ENCODE measurements at regions not wholly inside any gene's neighbourhood (a gene's known extent, or its start where the extent isn't known, plus 50 kb on each side); places are given as distances from the start of the nearest gene placed in this dataset.

DNA sequence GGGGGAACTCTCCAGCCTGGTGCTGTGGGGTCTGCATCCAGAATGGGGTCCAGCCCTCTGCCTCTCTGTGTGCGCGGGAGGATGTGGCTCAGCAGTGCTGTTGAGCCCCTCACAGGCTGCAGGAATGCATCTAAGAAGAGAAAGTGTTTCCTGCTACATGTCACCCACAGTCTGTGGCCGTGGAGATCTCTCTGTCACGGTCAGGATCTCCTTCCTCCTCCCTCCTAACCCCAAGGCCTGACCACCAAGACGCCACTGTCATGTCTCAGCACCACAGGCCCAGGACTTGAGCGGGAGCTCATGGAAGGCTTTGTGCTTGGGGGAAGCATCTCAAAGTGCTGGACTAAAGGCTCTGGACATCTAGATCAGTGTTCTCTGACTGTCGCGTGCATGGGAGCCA is 90.1 kb downstream of the SREK1 start:
- no peak overlapping the region for H2BK15ac ChIP-seq (ENCODE audit: low read length)
- H3K4me2 ChIP-seq (ENCODE audit: insufficient read depth in 1 of 2, low read depth in 2 of 2, low read length in 2 of 2): no peak overlapping the region
- DNase-seq (ENCODE audit: low read depth in 1 of 2, low spot score in 2 of 2) (no peak), FAIRE-seq (no peak)
- H4K5ac ChIP-seq (ENCODE audit: insufficient read length, low read depth, low read length): no peak overlapping the region
- 90% methylated on average over 8 of the region's 8 CpGs; no CpG with 5 or more reads in 1 of the 2 experiments for WGBS, 2 experiments (ENCODE audit: extremely low coverage in 1 of 2, insufficient coverage in 1 of 2, insufficient read length in 1 of 2, insufficient replicate concordance in 2 of 2, low coverage in 1 of 2, low lambda C conversion rate in 2 of 2, missing lambda C conversion rate in 1 of 2)
- no peaks in the 10 kb centered on the region for H3K27me3 ChIP-seq (replicated peaks in 1 of 4; ENCODE audit: control insufficient read depth in 3 of 4, extremely low read depth in 1 of 4, insufficient read depth in 3 of 4, low read length in 3 of 4)
- H3K36me3 ChIP-seq (ENCODE audit: control insufficient read depth in 2 of 4, insufficient read depth in 4 of 4, low read length in 3 of 4): no peaks in the 10 kb centered on the region
- H4K20me1 ChIP-seq (replicated peaks in 1 of 2; ENCODE audit: control insufficient read depth in 1 of 2, insufficient read depth in 2 of 2, low read length in 2 of 2): no peaks in the 10 kb centered on the region
- no peak overlapping the region for H4K91ac ChIP-seq (replicated peaks; ENCODE audit: insufficient read length, low read length)
- POLR2A ChIA-PET (ENCODE audit: partially characterized antibody): no interaction called here
- no peak overlapping the region for H4K8ac ChIP-seq (ENCODE audit: extremely low read depth, insufficient read depth, low read length)
- no peak for TF ChIP-seq HDAC2 (IDR thresholded peaks at IDR 0.05; ENCODE audit: borderline replicate concordance in 1 of 2, low read depth in 2 of 2, low read length in 2 of 2)
- TF ChIP-seq, protein P1, sequence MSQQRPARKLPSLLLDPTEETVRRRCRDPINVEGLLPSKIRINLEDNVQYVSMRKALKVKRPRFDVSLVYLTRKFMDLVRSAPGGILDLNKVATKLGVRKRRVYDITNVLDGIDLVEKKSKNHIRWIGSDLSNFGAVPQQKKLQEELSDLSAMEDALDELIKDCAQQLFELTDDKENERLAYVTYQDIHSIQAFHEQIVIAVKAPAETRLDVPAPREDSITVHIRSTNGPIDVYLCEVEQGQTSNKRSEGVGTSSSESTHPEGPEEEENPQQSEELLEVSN (IDR thresholded peaks at IDR 0.05): no peak
- TF ChIP-seq, protein P2, sequence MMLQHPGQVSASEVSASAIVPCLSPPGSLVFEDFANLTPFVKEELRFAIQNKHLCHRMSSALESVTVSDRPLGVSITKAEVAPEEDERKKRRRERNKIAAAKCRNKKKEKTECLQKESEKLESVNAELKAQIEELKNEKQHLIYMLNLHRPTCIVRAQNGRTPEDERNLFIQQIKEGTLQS (IDR thresholded peaks at IDR 0.05; ENCODE audit: insufficient read depth, low read depth, low read length): no peak
- no peak for TF ChIP-seq EP300 (IDR thresholded peaks at IDR 0.05; ENCODE audit: borderline replicate concordance in 1 of 2, low read depth in 2 of 2, low read length in 2 of 2)
- no peak for TF ChIP-seq RXRA (IDR thresholded peaks at IDR 0.05; ENCODE audit: insufficient read depth, low read depth, low read length)
- no peak for TF ChIP-seq JUN (IDR thresholded peaks at IDR 0.05; ENCODE audit: low read depth, low read length)
- TF ChIP-seq SP2 (IDR thresholded peaks at IDR 0.05; ENCODE audit: low read length): no peak
- no peak for TF ChIP-seq ASH2L (IDR thresholded peaks at IDR 0.05; ENCODE audit: low read length)
- no peak for TF ChIP-seq SP1 (IDR thresholded peaks at IDR 0.05; ENCODE audit: low read depth, low read length)
- TF ChIP-seq POLR2AphosphoS5 (IDR thresholded peaks at IDR 0.05; ENCODE audit: low read depth, low read length): no peak
- no peak for TF ChIP-seq RAD21 (IDR thresholded peaks at IDR 0.05 in 1 of 2, conservative IDR thresholded peaks at IDR 0.05 in 1 of 2; ENCODE audit: low read depth in 2 of 2, low read length in 2 of 2)
- TF ChIP-seq, protein P3, sequence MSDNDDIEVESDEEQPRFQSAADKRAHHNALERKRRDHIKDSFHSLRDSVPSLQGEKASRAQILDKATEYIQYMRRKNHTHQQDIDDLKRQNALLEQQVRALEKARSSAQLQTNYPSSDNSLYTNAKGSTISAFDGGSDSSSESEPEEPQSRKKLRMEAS (IDR thresholded peaks at IDR 0.05): no peak
- TF ChIP-seq CHD1 (IDR thresholded peaks at IDR 0.05; ENCODE audit: low read depth, low read length): no peak
- no peak overlapping the region for H2BK5ac ChIP-seq (ENCODE audit: low read depth, low read length)
- H3K79me1 ChIP-seq (ENCODE audit: low read depth, low read length): no peaks in the 10 kb centered on the region
- H3K4me3 ChIP-seq (ENCODE audit: extremely low read depth in 1 of 4, insufficient read depth in 2 of 4, low read depth in 3 of 4, low read length in 4 of 4): no peak overlapping the region
- H3K18ac ChIP-seq (ENCODE audit: extremely low read depth, low read length): no peak overlapping the region
- H3K9me3 ChIP-seq (ENCODE audit: insufficient read depth in 2 of 2, low read depth in 1 of 2, low read length in 1 of 2): no peaks in the 10 kb centered on the region
- no peak overlapping the region for H3K4ac ChIP-seq (replicated peaks; ENCODE audit: insufficient read length, low read depth, low read length)
- H3K9ac ChIP-seq (replicated peaks in 1 of 4; ENCODE audit: extremely low read depth in 1 of 4, low read depth in 3 of 4, low read length in 3 of 4): no peak overlapping the region
- no peak overlapping the region for H3K23ac ChIP-seq (ENCODE audit: insufficient read length)
- no peak overlapping the region for H2BK12ac ChIP-seq (ENCODE audit: low read depth, low read length)
- H3K23me2 ChIP-seq (ENCODE audit: low read depth, low read length): no peaks in the 10 kb centered on the region
- H3K27ac ChIP-seq (ENCODE audit: low read depth, low read length): no peak overlapping the region
- H2AFZ ChIP-seq (ENCODE audit: low read length): no peak overlapping the region
- H3K79me2 ChIP-seq (ENCODE audit: control insufficient read depth in 1 of 2, insufficient read depth in 2 of 2, low read length in 2 of 2): no peaks in the 10 kb centered on the region
- H3K14ac ChIP-seq (ENCODE audit: insufficient read length): no peak overlapping the region
- H2AK5ac ChIP-seq (ENCODE audit: low read depth, low read length): no peak overlapping the region
- peaks cover 3 to 9% (median 6%) of the 10 kb centered on the region in 4 experiments; a peak in 6 of 7 replicates for H3K4me1 ChIP-seq (replicated peaks in 1 of 4; ENCODE audit: control insufficient read depth in 3 of 4, insufficient read depth in 4 of 4, low read length in 3 of 4)
- no peak overlapping the region for H2BK20ac ChIP-seq (ENCODE audit: low read length)
- CTCF ChIA-PET (ENCODE audit: partially characterized antibody): interaction anchor here (0.9 to 1.3 kb wide), 2 partner anchors 41 to 535 kb away, joined by 3 to 4 read pairs; no protein-coding TSS in a partner anchor
- no peak overlapping the region for H3K56ac ChIP-seq (replicated peaks; ENCODE audit: insufficient read length, low read depth, low read length)
- no peak overlapping the region for H2BK120ac ChIP-seq (replicated peaks; ENCODE audit: low read depth, low read length)
